DMS153 (cell line): ENCODE measurements at regions not wholly inside any gene's neighbourhood (a gene's known extent, or its start where the extent isn't known, plus 50 kb on each side); places are given as distances from the start of the nearest gene placed in this dataset.

Experiments used
- DNase-seq: peaks from one replicate; lab custom pipeline; 2025; lab: John Stamatoyannopoulos, UW

DNA sequence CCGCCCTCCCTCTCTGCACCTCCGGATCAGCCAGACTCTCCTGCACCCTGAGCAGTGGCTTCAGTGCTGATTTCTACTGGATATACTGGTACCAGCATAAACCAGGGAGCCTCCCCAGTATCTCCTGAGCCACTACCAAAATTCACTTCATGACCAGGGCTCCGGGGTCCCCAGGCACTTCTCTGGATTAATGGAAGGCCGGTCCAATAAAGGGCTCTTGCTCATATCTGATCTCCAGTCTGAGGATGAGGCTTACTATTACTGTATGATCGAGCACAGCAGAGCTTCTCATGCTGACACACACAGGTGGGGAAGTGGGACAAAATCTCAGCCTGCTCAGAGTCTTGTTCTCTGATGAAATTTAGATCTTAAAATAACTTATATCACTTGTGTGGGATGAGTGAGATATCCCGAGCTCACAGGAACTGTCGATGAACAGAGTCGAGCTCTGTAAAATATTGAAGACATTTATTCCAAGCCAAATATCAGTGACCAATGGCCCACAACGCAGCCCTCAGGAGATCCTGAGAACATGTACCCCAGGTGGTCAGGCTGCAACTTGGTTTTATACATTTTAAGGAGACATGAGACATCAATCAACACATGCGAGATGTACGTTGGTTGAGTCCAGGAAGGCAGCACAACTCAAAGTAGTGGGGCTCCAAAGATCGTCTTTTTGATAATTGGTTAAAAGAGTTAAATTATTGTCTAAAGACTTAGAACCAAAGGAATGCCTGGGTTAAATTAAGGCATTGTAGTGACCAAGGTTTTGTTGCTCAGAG is 93.0 kb upstream of the TOP3B start:
- DNase-seq: no peak

DNA sequence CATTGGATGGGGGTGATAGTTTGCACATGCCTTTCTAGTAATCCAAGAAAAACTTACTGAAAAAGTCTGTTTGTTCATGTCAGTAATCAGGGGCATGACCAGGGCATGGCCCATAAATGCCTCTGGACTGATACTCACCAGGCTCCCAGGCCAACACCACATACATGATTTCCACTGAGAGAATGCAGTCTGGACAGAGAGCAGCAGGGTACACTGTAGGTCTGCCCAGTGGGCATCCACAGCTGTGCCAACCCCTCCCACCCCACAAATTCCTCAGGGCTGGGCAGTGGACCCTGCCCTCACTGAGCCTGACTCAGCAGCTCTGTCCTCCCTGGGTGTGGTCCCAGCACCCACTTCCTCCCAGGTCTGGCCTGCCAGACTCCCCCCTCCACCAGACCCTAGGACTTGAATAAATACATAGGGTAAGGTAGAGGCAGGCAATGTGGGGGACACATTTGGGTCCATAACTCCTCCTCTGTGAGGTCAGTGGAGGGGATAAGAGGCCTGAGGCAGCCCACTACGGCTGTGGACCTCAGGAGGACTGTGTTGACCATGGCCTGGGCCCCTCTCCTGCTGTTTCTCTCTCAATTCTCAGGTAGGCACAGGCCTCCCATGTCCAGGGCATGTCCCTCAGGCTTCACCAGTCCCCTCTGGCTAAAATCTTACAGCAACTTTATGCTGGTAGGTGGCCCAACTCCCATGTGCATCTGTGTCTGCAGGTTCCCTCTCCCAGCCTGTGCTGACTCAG is 92.2 kb upstream of the TOP3B start:
- no peak for DNase-seq

DNA sequence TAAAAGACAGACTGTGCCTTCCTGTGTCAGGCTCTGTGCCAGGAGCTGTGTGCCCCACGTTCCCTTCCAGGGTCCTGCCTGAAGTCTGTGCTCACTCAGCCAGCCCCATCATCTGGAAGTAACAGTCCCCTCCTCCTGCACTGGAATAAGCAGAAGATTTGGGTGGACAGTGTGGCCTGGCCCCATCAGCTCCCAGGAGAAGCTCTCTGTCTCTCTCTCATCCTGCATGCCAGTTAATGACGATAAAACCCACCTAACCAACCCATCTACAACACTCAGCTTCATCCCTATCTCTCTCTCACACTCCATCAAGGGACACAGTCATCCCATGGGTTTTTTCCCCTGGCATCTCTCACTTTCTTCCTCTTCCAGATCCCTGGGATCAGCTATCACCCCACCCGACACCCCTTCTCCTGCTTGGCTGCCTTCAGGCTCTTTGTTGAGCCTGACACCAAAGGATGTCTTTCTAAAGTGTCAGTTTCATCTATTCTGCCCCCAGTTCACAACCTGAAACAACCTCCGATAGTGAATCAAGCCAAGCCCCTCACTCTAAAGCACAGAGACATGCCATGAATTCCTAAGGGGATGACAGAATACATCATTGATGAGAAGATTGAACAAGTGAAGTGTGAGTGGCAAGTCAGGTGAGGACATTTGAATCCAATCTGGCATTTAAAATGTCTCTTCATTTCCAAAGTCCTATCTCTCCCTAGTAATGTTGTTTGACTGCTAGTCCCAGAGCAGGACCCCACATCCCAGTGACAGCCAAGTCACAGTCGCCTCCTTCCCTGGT is 91.4 kb upstream of the TOP3B start:
- no peak for DNase-seq

DNA sequence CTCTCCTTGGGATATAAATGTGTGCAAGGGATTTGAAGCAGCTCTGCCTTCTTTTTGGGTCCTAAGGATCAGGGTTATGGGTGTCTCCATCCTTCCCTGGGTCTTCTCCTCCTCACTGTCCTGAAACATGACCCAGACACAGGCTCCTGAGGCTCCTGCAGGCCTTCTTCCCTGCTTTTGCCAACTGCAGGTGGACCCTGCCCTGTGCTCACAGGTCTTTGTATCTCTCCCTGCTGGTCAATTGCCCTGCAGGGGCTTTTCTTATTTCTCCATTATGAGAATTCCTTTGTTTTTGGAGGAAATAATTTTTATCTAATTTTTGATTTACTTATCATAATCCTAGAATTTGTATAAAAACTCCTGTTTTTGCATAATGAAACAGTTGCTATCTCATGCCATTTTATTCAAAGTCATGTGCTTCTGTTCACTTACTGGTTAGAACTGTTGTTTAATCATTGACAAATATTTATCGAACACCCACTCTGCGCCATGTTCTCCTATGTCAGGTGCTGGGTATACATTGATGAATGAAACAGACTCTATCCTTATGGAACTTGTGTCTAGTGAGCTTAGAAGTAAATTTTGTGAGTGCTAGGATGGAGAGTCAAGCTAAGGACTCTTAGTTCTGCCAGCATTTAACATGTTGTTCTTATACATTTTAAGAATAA is 89.7 kb upstream of the TOP3B start:
- no peak for DNase-seq

DNA sequence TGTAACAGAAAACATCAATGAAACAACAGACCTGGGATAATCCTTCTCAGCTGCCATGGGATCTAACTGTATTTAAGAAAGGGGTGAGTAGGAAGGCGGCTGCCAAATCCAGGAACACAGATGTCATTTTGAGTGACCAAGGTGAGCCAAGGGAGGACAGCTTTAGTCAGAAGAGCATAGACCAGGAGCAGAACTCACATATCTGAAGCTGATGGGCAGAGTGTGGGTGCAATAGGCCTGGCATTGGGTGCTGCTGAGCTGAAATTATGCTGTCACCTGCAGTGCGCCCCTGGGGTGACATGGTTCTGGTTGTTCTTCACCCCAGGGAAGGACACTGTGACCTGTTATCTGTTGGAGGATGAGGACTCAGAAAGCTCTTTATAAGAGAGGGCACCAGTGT is 88.9 kb upstream of the TOP3B start:
- DNase-seq: no peak

DNA sequence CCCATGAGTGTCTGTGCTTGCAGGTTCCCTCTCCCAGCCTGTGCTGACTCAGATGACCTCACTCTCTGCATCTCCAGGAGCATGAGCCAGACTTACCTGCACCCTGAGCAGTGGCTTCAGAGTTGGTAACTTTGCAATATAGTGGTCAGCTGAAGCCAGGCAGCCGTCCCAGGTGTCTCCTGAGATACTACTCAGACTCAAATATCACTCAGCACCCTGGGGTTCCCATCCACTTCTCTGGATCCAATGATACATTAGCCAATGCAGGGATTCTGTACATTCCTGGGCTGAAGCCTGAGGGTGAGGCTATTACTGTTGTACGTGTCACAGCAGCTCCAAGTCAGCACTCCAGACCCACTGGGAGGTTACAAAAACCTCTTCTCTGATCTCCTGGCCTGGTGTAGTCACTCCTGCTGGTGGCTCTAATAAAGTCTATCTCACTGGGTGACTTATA is 87.8 kb upstream of the TOP3B start:
- no peak for DNase-seq

DNA sequence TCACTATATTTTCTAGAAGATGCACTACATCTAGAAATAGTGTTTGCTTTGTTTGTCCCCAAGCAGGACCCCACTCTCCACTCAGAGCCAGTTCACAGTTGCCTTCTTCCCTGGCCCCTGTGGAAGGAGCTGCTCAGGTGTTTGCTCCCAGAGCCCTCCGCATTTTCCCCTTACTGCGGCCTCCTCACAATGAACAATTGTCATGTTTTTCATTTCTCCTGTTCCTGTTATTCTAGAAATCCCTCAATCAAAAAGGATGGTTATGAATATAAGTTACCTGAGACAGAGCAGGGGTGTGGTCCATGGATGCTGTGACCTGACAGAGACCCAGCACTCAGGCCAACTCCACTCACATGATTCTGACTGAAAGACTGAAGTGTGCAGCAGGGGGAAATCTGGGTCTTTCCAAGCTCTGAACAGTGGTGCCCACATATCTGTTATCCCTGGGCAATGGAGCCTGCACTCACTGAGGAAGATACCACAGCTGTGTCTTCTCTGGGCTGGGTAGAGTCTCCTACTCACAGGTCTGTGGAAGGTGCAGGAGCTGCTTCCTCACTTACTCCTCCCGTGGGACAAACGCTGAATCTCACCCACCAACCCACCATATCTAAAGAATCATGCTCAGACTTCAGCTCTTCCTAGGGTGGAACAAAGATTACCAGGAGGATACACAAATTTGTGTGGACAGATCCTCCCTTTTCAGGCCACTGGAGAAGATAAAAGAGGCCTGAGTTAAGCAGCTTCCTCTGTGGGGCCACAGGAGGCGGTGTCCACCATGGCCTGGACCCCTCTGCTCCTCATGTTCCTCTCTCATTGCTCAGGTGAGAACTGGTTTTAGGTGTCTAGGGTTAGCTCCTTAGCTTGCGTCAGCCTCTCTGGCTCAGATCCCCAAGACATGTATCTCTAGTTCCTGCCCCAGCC is 87.1 kb upstream of the TOP3B start:
- no peak for DNase-seq

DNA sequence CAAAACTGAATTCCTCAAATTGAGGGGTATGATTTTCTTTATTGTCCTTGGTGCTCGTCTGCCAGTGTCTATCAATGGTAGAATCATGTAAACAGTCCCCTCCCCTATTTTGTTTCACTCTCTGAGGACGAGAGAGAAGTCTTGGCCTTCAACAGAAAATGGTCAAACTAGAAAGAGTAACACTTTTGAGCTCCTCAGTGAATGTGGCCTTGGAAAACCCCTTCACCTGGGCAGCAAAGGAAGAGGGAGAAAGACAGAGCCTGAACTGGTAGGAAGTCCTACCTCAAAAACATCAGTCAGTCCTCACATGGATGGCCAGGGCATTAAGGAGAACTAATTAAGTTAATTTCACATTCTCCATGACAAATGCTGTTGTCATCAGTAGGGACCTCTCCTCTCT is 86.1 kb upstream of the TOP3B start:
- no peak for DNase-seq

DNA sequence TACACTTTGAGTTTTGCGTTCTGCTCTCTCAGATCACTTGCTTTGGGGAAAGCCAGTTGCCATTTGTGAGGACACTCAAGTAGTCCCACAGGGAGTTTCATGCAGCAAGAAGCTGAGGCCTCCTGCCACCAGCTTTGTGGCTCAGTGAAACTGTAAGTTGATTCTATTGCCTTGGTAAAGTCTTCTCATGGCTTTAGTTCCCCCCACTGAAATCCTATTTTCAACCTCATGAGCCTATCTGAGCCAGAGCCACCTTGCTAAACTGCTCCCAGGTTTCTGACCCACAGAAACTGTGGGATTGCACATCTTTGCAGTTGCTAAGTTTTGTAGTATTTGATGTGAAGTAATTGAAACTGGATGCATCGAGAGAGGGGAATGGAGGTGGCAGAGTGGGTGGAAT is 85.4 kb upstream of the TOP3B start:
- no peak for DNase-seq

DNA sequence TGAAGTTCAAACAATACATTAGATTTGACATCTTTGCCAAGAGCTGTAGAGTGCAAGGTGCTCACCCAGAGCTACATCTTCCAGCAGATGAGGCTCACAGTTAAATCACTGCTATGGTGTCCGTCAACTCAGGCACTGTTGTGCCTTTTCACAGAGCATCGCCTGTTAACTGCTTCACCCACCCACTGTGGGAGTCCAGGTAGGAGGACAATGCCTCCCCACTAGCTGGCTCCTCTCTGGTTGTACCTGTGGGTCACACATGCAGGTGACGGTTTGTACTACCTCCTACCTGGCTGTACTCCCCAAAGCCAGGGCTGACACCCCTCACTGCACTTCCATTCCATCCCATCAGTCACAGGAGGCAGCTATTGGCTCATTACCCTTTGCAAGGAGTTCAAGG is 84.6 kb upstream of the TOP3B start:
- no peak for DNase-seq

DNA sequence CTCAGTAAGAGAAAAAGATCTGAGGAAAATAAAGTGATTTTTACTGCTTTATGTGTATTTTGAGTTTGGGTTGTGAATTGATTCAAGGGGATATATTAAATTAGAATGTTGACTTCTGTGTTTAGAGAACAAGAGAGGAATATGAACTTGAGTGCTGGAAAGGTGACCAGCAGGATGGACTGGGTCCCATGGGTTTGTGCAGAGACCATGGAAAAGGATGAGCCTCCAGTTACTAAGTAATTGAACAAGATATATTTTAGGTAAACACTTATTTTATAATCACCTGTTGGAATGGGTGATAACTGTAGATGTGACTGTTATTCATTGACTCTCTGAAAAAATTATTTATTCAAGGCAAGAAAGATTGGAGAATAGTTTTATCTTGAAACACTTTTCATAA is 82.0 kb upstream of the TOP3B start:
- no peak for DNase-seq

DNA sequence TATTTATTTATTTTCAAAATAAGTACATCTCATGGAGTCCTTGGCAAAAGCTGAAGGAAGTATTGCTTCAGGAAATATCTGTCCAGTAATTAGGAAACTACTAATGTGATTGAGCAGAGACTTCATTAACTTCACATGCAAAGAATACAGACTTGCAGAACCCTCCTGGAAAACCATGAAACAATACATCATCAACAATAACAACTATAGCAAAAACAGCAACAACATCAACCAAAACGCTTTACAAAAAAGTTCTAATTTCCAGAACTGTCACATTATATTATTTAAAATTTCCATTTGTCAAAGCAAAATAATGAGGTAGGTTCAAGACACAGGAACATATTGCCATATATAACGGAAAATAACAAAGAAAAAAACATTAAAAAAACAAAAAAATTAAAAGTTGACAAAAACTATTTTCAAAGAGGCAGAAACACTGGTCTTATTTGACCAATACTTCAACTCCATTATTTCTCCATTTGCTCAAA is 79.8 kb upstream of the TOP3B start:
- DNase-seq: no peak

DNA sequence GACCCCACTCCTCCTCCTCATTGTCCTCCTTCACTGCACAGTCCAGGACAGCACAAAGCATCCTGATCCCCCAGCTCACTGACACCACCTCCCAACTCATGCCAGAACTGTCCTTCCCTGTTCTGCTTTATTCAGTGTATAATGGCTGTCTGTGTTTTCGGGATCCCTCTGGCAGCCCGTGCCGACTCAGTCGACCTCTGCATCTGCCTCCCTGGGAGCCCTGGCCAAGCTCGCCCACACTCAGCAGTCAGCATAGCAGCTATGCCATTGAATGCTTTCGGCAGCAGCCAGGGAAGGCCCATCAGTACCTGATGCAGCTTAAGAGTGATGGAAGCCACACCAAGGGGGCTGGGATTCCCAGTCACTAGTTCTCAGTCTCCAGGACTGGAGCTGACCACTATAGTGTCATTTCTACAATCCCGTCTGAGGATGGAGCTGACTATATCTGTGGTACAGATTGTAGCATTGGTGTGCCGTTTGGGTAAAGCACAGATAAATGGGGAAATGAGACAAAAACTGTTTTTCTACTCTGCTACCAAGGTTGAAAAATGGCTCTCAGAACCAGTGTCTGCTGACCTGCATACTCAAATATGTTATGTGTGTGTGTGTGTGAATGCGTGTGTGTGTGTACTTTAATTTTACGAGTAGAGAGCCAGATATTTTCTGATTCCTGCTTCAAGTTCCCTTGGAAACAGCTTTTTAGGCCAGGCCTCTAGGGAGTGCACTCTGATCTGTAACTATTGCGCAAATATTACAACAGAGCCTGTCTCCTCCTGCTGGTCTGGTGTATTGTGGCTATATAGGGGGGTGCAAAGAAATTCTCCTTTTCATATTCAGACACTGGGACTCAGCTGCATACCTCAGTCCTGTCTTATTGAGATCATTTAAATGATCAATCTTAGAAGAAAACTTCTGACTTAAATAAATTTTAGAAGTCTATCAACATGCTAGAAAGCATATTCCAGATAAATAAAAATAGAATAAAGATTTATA is 78.8 kb upstream of the TOP3B start:
- DNase-seq: peak; percentile 26

DNA sequence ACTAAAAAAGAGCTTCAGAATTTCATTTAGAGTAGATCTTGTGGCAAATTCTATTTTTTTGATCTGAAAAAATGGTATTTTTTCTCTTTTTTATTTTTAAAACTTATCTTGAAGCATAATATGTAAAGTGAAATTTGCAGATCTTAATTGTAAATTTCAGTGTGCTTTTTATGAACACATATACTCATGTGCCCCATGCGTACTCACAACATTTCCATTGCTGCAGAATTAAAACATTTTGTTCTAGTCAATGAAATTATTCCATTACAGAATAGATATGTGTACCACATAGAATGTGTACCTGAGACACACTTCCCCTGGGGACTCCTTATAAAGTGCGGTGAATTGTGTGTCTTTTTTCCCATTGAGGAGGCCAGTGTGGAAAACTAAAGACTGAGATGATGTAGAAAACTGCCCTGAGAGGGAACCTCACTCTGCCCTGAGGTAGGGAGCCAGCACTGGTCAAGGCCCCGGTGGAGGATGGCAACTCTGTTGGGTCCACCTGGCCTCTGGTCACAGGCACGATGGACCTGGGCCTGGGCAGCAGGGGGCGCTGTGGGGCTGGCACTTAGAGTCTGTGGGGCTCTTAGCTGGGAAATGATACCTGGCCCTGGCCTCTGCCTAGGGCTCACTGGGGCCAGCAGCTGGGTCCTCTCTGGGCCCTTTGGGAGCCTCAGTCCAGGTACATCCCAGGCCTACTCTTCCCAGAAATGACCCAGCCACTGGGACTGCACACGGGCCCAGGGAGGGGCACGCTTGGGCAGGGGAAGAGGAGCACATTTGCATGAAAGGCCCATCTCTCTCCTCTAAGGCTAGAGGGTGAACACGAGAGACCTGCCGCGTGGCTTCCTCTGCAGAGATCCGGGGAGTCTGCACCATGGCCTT is 77.9 kb upstream of the TOP3B start:
- peak; percentile 2 for DNase-seq

DNA sequence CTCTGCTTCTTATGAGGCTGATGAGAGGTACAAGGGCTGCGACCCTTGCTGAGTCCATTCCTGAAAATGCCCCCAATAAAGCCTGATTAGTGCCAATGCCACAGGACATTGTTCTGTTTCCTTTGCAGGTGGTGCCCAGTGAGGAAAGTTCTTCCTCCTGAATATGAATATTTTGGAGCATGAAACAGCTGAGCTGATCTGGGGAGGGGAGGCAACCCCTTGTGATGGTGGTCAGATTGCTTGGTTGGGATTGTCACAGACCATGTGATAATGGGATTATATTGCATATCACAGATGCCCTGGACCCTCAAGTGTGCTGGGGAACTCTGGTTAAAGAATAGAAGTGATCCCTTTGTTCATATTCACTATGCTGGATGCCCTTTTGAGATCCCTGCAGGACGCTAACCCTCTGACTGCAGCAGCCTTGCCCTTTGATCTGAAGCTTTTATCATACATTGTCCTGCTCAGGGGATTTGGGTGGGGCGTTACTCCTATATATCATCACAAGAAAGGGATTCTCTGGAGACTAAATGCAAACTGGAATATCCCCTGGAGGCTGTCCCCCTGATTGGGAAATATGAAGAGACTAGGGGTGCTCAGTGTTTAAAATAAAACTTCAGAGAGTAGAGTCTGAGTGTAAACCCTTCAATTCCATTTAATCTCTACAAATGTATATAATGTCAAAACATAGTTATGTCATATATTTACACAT is 76.9 kb upstream of the TOP3B start:
- no peak for DNase-seq

DNA sequence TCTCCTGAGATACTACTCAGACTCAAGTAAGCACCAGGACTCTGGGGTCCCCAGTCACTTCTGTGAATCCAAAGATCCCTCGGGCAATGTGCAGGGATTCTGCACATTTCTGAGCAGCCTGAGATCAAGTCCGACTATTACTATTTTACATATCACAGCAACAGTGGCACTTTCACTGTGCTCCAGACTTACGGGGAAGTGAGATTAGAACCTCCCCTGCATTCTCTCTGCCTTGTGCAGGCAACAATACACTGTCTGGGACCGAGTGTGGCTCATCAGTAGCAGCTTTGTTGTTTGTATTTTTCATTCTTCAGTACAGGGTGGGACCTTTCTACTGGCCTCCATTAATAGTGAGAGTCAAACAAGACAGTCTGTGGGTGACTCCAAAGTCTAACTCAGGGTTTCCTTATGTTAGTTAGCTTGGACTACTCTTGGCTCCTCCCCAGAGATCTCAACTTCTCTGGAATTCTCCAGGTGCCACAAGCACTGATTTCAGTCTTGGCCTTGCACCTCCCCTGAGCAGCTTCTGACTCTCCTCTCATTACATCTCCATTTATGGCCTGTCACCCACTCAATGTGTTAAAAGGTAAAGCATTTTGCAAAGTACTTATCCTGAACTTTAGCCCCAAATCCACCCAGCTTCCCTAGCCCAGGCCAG is 76.2 kb upstream of the TOP3B start:
- DNase-seq: no peak

DNA sequence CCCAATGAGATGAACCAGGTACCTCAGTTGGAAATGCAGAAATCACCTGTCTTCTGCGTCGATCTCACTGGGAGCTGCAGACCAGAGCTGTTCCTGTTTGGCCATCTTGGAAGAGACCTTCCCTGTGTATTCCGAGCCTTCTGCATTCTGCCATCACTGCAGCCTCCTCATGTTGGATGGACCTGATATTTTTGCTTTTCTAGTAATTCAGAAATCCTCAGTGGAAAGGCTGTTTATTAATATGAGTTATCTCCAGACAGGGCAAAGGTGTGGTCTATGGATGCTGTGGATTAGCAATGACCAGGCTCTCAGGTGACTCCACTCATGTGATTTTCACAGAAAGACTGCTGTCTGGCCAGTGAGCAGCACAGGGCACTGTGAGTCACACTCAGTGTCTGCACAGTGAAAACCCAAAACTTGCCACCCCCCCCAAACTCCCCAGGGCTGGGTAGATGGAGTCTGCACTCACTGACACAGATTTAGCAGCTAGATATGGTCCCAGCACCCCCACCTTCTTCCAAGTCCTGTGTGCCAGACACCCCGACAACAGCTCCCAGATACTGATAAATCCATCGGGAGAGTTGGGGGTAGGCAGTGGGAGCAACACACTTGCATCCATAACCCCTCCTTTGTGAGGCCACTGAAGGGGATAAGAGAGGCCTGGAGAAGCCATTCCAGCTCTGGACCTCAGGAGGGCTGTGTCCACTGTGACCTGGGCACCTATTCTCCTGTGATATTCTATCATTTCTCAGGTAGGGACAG is 75.2 kb upstream of the TOP3B start:
- no peak for DNase-seq
